ENCODE measurements at regions not wholly inside any gene's neighbourhood (a gene's known extent, or its start where the extent isn't known, plus 50 kb on each side); places are given as distances from the start of the nearest gene placed in this dataset.
A peak's percentile ranks its signal among the peaks of the same experiment; 100 is the strongest.

GRCh38 chr14:51550636-51551035, 101.1 kb upstream of the FRMD6 start:
- TF ChIP-seq POLR2A (IDR thresholded peaks at IDR 0.05), result no peak
- TF ChIP-seq CTCF (IDR thresholded peaks at IDR 0.05), result no peak

GRCh38 chr14:51552275-51552674, 99.4 kb upstream of the FRMD6 start:
- DNase-seq (ENCODE audit: low spot score in 2 of 2), result no peak
- intact Hi-C loops (cut with DNase I; ENCODE audit: low total_unique reads), result no loop called here
- H3K4me3 ChIP-seq (ENCODE audit: low read depth, poor library complexity, severe bottlenecking), result no peak overlapping the region
- no peak for TF ChIP-seq POLR2A (IDR thresholded peaks at IDR 0.05)
- no peak for TF ChIP-seq CTCF (IDR thresholded peaks at IDR 0.05)
- 88 to 91% methylated on average over 7 of the region's 7 CpGs for WGBS, 2 donors

More at GRCh38 chr14:51550636-51551035, 101.1 kb upstream of the FRMD6 start:
- no peak for DNase-seq (ENCODE audit: low spot score in 2 of 2)
- intact Hi-C loops (cut with DNase I; ENCODE audit: low total_unique reads), result no loop called here
- WGBS, 2 donors, result 51 to 57% methylated on average over 5 of the region's 5 CpGs
- H3K4me3 ChIP-seq (ENCODE audit: low read depth, poor library complexity, severe bottlenecking), result no peak overlapping the region

DNA sequence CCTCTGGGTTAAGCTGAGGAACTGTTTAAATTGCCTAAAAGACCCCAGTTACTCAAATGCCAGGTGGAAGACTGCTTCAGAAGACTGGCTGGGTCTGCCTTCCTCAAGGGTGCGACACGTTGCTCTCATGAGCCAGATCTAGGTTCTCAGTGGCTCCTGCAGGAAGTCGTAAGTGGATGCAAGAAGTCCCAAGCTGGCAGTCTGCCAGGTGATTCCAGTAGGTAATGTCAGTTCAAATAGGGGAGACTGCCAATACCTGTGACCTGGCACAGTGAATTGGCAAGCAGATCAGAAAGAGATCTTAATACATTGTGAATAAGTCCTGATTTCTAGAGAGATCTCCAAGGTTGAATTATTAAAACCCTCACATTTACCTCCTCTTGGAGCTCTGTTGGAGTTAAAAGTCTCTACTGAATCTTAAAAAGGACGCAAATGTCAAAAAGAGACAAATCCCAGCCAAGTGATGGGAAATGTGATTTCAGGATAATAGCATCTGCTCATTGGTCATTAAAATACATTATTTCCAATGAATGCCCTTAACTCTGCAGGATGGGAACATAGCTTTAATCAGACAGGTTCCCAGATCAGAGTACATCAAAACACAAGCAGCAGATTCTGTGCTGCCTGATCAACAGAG, 98.8 kb upstream of the FRMD6 start:
- no peak overlapping the region for H3K4me3 ChIP-seq (ENCODE audit: low read depth, poor library complexity, severe bottlenecking)
- intact Hi-C loops (cut with DNase I; ENCODE audit: low total_unique reads), result no loop called here
- TF ChIP-seq POLR2A (IDR thresholded peaks at IDR 0.05) (no peak), CTCF (IDR thresholded peaks at IDR 0.05) (no peak)
- WGBS, 2 donors, result 43 to 48% methylated on average over 4 of the region's 4 CpGs
- DNase-seq (ENCODE audit: low spot score in 2 of 2), result peak in 1 of 2 donors; percentile 58

DNA sequence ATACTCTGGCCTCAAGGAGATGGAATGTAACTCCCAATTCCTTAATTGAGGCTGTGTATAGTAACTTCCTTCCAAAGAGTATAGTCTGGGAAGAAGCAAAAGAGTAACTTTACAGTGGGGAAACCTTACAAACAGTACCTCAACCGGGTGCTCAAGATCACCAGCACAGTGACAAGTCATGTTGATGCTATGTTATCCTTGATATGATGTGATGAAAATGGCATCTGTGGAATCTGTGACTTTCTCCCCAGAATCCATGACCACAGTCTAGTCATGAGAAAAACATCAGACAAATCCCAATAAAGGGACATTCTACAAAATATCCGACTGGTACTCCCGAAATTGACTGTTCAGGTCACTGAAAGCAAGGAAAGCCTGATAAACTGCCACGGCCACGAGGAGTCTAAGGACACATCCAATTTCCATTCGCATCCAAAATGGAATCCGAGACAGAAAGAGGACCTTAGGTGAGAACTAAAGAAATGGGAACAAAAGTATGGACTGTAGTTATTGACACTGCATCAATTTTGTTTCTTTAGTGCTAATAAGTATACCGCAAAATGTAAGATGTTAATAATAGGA, 97.3 kb upstream of the FRMD6 start:
- 91 to 94% methylated on average over 8 of the region's 8 CpGs for WGBS, 2 donors
- no peak for DNase-seq (ENCODE audit: low spot score in 2 of 2)
- TF ChIP-seq CTCF (IDR thresholded peaks at IDR 0.05) (no peak), POLR2A (IDR thresholded peaks at IDR 0.05) (no peak)
- no peak overlapping the region for H3K4me3 ChIP-seq (ENCODE audit: low read depth, poor library complexity, severe bottlenecking)
- intact Hi-C loops (cut with DNase I; ENCODE audit: low total_unique reads), result no loop called here

- no peak for DNase-seq (ENCODE audit: low spot score in 2 of 2)
- TF ChIP-seq CTCF (IDR thresholded peaks at IDR 0.05) (no peak), POLR2A (IDR thresholded peaks at IDR 0.05) (no peak)
- no peak overlapping the region for H3K4me3 ChIP-seq (ENCODE audit: low read depth, poor library complexity, severe bottlenecking)
- WGBS, 2 donors, result 78 to 91% methylated on average over 2 of the region's 2 CpGs
- intact Hi-C loops (cut with DNase I; ENCODE audit: low total_unique reads), result no loop called here
Observed at GRCh38 chr14:51554953-51555352, 96.8 kb upstream of the FRMD6 start.

- no peak for TF ChIP-seq POLR2A (IDR thresholded peaks at IDR 0.05)
- no peak for TF ChIP-seq CTCF (IDR thresholded peaks at IDR 0.05)
- intact Hi-C loops (cut with DNase I; ENCODE audit: low total_unique reads), result no loop called here
- no peak for DNase-seq (ENCODE audit: low spot score in 2 of 2)
- no peak overlapping the region for H3K4me3 ChIP-seq (ENCODE audit: low read depth, poor library complexity, severe bottlenecking)
- WGBS, 2 donors, result 80 to 89% methylated on average over 2 of the region's 2 CpGs
Observed at GRCh38 chr14:51561141-51561540, 90.6 kb upstream of the FRMD6 start.
